ENCODE measurements at regions not wholly inside any gene's neighbourhood (a gene's known extent, or its start where the extent isn't known, plus 50 kb on each side); places are given as distances from the start of the nearest gene placed in this dataset.

GRCh38 chr10:2972810-2973209, 94.5 kb upstream of the PFKP start:
- TF ChIP-seq CTCF (IDR thresholded peaks at IDR 0.05) (no peak), POLR2A (IDR thresholded peaks at IDR 0.05) (no peak)

All from right lobe of liver (tissue), 4 donors.